Trophoblast cell (in vitro differentiated cells and primary cell): ENCODE measurements at regions not wholly inside any gene's neighbourhood (a gene's known extent, or its start where the extent isn't known, plus 50 kb on each side); places are given as distances from the start of the nearest gene placed in this dataset.
A peak's percentile ranks its signal among the peaks of the same experiment; 100 is the strongest.

Source experiments
- DNase-seq, 2 donors: peaks; one replicate each; pipeline ENCODE4 v3.0.0-alpha.2; 2016
- H2AFZ ChIP-seq: 2 replicates; pipeline ENCODE4 v1.6.1; 2013; ENCODE audit warnings: low read length, moderate library complexity, mild to moderate bottlenecking; ENCODE audit not compliant: insufficient read depth, poor library complexity
- H2AK5ac ChIP-seq: 2 replicates; pipeline ENCODE4 v1.6.1; 2013; ENCODE audit warnings: mild to moderate bottlenecking, low read length
- H2BK120ac ChIP-seq: 2 replicates; pipeline ENCODE4 v1.6.1; 2013; ENCODE audit warnings: low read length, mild to moderate bottlenecking, moderate library complexity; ENCODE audit not compliant: insufficient read depth, poor library complexity
- H2BK12ac ChIP-seq: 2 replicates; pipeline ENCODE4 v1.6.1; 2013; ENCODE audit warnings: mild to moderate bottlenecking, low read length, moderate library complexity
- H2BK5ac ChIP-seq: 2 replicates; pipeline ENCODE4 v1.6.1; 2013; ENCODE audit warnings: low read length, low read depth, moderate library complexity, mild to moderate bottlenecking; ENCODE audit not compliant: poor library complexity
- H3K14ac ChIP-seq: 2 replicates; pipeline ENCODE4 v1.6.1; 2013; ENCODE audit warnings: mild to moderate bottlenecking, low read length
- H3K18ac ChIP-seq: 2 replicates; pipeline ENCODE4 v1.6.1; 2013; ENCODE audit warnings: mild to moderate bottlenecking, low read length
- H3K23ac ChIP-seq: 2 replicates; pipeline ENCODE4 v1.6.1; 2013; ENCODE audit warnings: low read length
- H3K27ac ChIP-seq: 2 replicates; pipeline ENCODE4 v1.5.1; 2013; ENCODE audit warnings: low read depth, mild to moderate bottlenecking, inconsistent platforms, low read length, moderate library complexity
- H3K27me3 ChIP-seq: 2 replicates; pipeline ENCODE4 v1.6.1; 2013; ENCODE audit warnings: inconsistent platforms, mild to moderate bottlenecking, low read length, moderate library complexity; ENCODE audit not compliant: insufficient read depth
- H3K36me3 ChIP-seq, 2 experiments: 1 replicate in 1 of 2; 2 replicates in 1 of 2; pipeline ENCODE4 v1.6.1; 2013; ENCODE audit warnings: low read length in 2 of 2, mild to moderate bottlenecking in 2 of 2, moderate library complexity in 1 of 2; ENCODE audit not compliant: insufficient read depth in 2 of 2, control insufficient read depth in 1 of 2
- H3K4ac ChIP-seq: 2 replicates; pipeline ENCODE4 v1.6.1; 2013; ENCODE audit warnings: low read depth, mild to moderate bottlenecking, low read length, moderate library complexity
- H3K4me1 ChIP-seq, 2 experiments: 1 replicate in 1 of 2; 2 replicates in 1 of 2; pipeline ENCODE4 v1.6.1; 2013; ENCODE audit warnings: low read length in 2 of 2, mild to moderate bottlenecking in 2 of 2, moderate library complexity in 1 of 2; ENCODE audit not compliant: insufficient read depth in 2 of 2, control insufficient read depth in 1 of 2
- H3K4me2 ChIP-seq: 2 replicates; pipeline ENCODE4 v1.6.1; 2013; ENCODE audit warnings: inconsistent platforms, mild to moderate bottlenecking, low read length, moderate library complexity
- H3K4me3 ChIP-seq: 2 replicates; pipeline ENCODE4 v1.5.1; 2013; ENCODE audit warnings: mild to moderate bottlenecking, low read depth, low read length, inconsistent platforms
- H3K79me1 ChIP-seq: one replicate; pipeline ENCODE4 v1.6.1; 2013; ENCODE audit warnings: low read length
- H3K79me2 ChIP-seq: 2 replicates; pipeline ENCODE4 v1.6.1; 2013; ENCODE audit warnings: low read length, mild to moderate bottlenecking; ENCODE audit not compliant: control insufficient read depth, insufficient read depth, poor library complexity
- H3K9ac ChIP-seq: 2 replicates; pipeline ENCODE4 v1.6.1; 2013; ENCODE audit warnings: mild to moderate bottlenecking, low read length
- H3K9me3 ChIP-seq: 2 replicates; pipeline ENCODE4 v1.6.1; 2013; ENCODE audit warnings: low read depth, mild to moderate bottlenecking, control low read depth, inconsistent platforms, low read length; ENCODE audit not compliant: insufficient read depth
- H4K12ac ChIP-seq: 2 replicates; pipeline ENCODE4 v1.6.1; 2013; ENCODE audit warnings: low read depth, mild to moderate bottlenecking, low read length, moderate library complexity
- H4K8ac ChIP-seq: 2 replicates; pipeline ENCODE4 v1.6.1; 2013; ENCODE audit warnings: low read depth, mild to moderate bottlenecking, low read length, moderate library complexity
- H4K91ac ChIP-seq: one replicate; pipeline ENCODE4 v1.6.1; 2013; ENCODE audit warnings: low read depth, mild to moderate bottlenecking, low read length, moderate library complexity
- WGBS: extraction: QIAGEN DNeasy Blood & Tissue Kit; methylation state at CpG from one replicate; pipeline ENCODE4 v1.1.7; 2013; ENCODE audit warnings: missing lambda C conversion rate; ENCODE audit not compliant: insufficient read length, insufficient coverage; ENCODE audit errors: extremely low coverage; 5-methylcytosine and 5-hydroxymethylcytosine counted together

GRCh38 chr9:110146373-110146772 is 61.6 kb downstream of the C9orf152 start:
- no peaks in the 10 kb centered on the region for H3K79me1 ChIP-seq
- H4K12ac ChIP-seq, result no peak overlapping the region
- H3K4me3 ChIP-seq, result no peak overlapping the region
- H3K18ac ChIP-seq, result no peak overlapping the region
- H2AFZ ChIP-seq, result no peak overlapping the region
- H3K9me3 ChIP-seq, result no peaks in the 10 kb centered on the region
- no peaks in the 10 kb centered on the region for H3K4me1 ChIP-seq
- no peak overlapping the region for H3K4me2 ChIP-seq
- H3K27ac ChIP-seq, result no peak overlapping the region
- no peak overlapping the region for H4K91ac ChIP-seq
- no peak overlapping the region for H2BK12ac ChIP-seq
- H3K9ac ChIP-seq, result no peak overlapping the region
- H3K4ac ChIP-seq, result no peak overlapping the region
- no CpG with 5 or more reads among the region's 1 CpG for WGBS
- H3K79me2 ChIP-seq, result no peaks in the 10 kb centered on the region
- no peak overlapping the region for H4K8ac ChIP-seq
- no peaks in the 10 kb centered on the region for H3K27me3 ChIP-seq
- no peak overlapping the region for H2AK5ac ChIP-seq
- no peak overlapping the region for H3K23ac ChIP-seq
- no peak for DNase-seq
- no peak overlapping the region for H2BK5ac ChIP-seq
- no peak overlapping the region for H3K14ac ChIP-seq
- H2BK120ac ChIP-seq, result no peak overlapping the region
- H3K36me3 ChIP-seq, result peaks cover 5 to 7% of the 10 kb centered on the region in 2 experiments

- no peak overlapping the region for H3K18ac ChIP-seq
- WGBS, result no CpG with 5 or more reads among the region's 7 CpGs
- H4K8ac ChIP-seq, result no peak overlapping the region
- no peak overlapping the region for H2AFZ ChIP-seq
- H3K36me3 ChIP-seq, result peaks cover 5 to 7% of the 10 kb centered on the region in 2 experiments
- H3K79me1 ChIP-seq, result no peaks in the 10 kb centered on the region
- no peak overlapping the region for H2BK12ac ChIP-seq
- no peak overlapping the region for H2BK120ac ChIP-seq
- H3K79me2 ChIP-seq, result no peaks in the 10 kb centered on the region
- H3K14ac ChIP-seq, result no peak overlapping the region
- no peak overlapping the region for H3K4me2 ChIP-seq
- no peak overlapping the region for H3K23ac ChIP-seq
- H3K27me3 ChIP-seq, result no peaks in the 10 kb centered on the region
- H3K4ac ChIP-seq, result no peak overlapping the region
- no peak overlapping the region for H3K4me3 ChIP-seq
- H3K27ac ChIP-seq, result no peak overlapping the region
- no peak overlapping the region for H4K91ac ChIP-seq
- H3K9me3 ChIP-seq, result no peaks in the 10 kb centered on the region
- H4K12ac ChIP-seq, result no peak overlapping the region
- H3K4me1 ChIP-seq, result no peaks in the 10 kb centered on the region
- DNase-seq, result peak in 1 of 2 donors; percentile 17
- H2AK5ac ChIP-seq, result no peak overlapping the region
- no peak overlapping the region for H3K9ac ChIP-seq
- no peak overlapping the region for H2BK5ac ChIP-seq
Measured at GRCh38 chr9:110148384-110148783, 59.6 kb downstream of the C9orf152 start.

- no peak overlapping the region for H4K91ac ChIP-seq
- no peaks in the 10 kb centered on the region for H3K4me1 ChIP-seq
- H3K9ac ChIP-seq, result no peak overlapping the region
- no peak overlapping the region for H3K18ac ChIP-seq
- no peak overlapping the region for H2AK5ac ChIP-seq
- H4K12ac ChIP-seq, result no peak overlapping the region
- H3K14ac ChIP-seq, result no peak overlapping the region
- no peaks in the 10 kb centered on the region for H3K79me1 ChIP-seq
- H2BK12ac ChIP-seq, result no peak overlapping the region
- H3K9me3 ChIP-seq, result no peaks in the 10 kb centered on the region
- DNase-seq, result no peak
- H3K27me3 ChIP-seq, result no peaks in the 10 kb centered on the region
- H3K4me3 ChIP-seq, result no peak overlapping the region
- no peak overlapping the region for H3K27ac ChIP-seq
- no peak overlapping the region for H4K8ac ChIP-seq
- H2BK5ac ChIP-seq, result no peak overlapping the region
- no peak overlapping the region for H3K23ac ChIP-seq
- H3K4me2 ChIP-seq, result no peak overlapping the region
- H2BK120ac ChIP-seq, result no peak overlapping the region
- no CpG with 5 or more reads among the region's 4 CpGs for WGBS
- H3K4ac ChIP-seq, result no peak overlapping the region
- peaks cover 5 to 7% of the 10 kb centered on the region in 2 experiments for H3K36me3 ChIP-seq
- H3K79me2 ChIP-seq, result no peaks in the 10 kb centered on the region
- no peak overlapping the region for H2AFZ ChIP-seq
Measured at GRCh38 chr9:110148891-110149290, 59.1 kb downstream of the C9orf152 start.
